Calu3 (cell line): ENCODE measurements at regions not wholly inside any gene's neighbourhood (a gene's known extent, or its start where the extent isn't known, plus 50 kb on each side); places are given as distances from the start of the nearest gene placed in this dataset.

Source experiments
- BruUV-seq: library from RNA; stranded (reverse); fragments of 400-500 nt; replicated peaks from 2 replicates; lab custom pipeline; 2021; lab: Mats Ljungman, UMichigan
- CTCF ChIA-PET: fragments of 300-600 bp; sonication (Branson Sonifier 250); formaldehyde crosslinking; loops from one replicate; lab custom pipeline; 2022; ENCODE audit warnings: antibody characterized with exemption; lab: Charles Lee
- DNase-seq: peaks from one replicate; pipeline ENCODE4 v3.0.0; 2022
- H3K27ac Mint-ChIP-seq: one replicate; pipeline ENCODE4 v1.8.0; 2022; ENCODE audit warnings: mixed read lengths; ENCODE audit not compliant: unreplicated experiment
- H3K27me3 Mint-ChIP-seq: one replicate; pipeline ENCODE4 v1.8.0; 2022; ENCODE audit warnings: mixed read lengths; ENCODE audit not compliant: unreplicated experiment
- H3K36me3 Mint-ChIP-seq: one replicate; pipeline ENCODE4 v1.8.0; 2022; ENCODE audit warnings: mild to moderate bottlenecking, moderate library complexity, mixed read lengths; ENCODE audit not compliant: insufficient read depth, unreplicated experiment
- H3K4me1 Mint-ChIP-seq: one replicate; pipeline ENCODE4 v1.8.0; 2022; ENCODE audit warnings: mild to moderate bottlenecking, low read depth, mixed read lengths; ENCODE audit not compliant: unreplicated experiment
- H3K4me3 Mint-ChIP-seq: one replicate; pipeline ENCODE4 v1.8.0; 2022; ENCODE audit warnings: mild to moderate bottlenecking, low read depth, moderate library complexity, mixed read lengths; ENCODE audit not compliant: unreplicated experiment
- H3K9me3 Mint-ChIP-seq: one replicate; pipeline ENCODE4 v1.8.0; 2022; ENCODE audit warnings: low read depth, mixed read lengths; ENCODE audit not compliant: unreplicated experiment
- CTCF ChIP-seq: fragments of 200-600 bp; IDR thresholded peaks from one replicate; pipeline ENCODE4 v1.8.0; 2022; ENCODE audit warnings: antibody characterized with exemption; ENCODE audit not compliant: unreplicated experiment
- intact Hi-C: fragments of 100-400 bp; cut with micrococcal nuclease; formaldehyde crosslinking; loops from one replicate; pipeline ENCODE4 v1.10.0; 2022; ENCODE audit not compliant: unreplicated experiment

GRCh38 chr2:4831751-4832150 is 860.4 kb upstream of the SOX11 start:
- Mint-ChIP-seq H3K4me3 (no peak overlapping the region), H3K4me1 (no peaks in the 10 kb centered on the region), H3K27ac (no peak overlapping the region), H3K9me3 (peaks cover 3% of the 10 kb centered on the region), H3K36me3 (no peaks in the 10 kb centered on the region), H3K27me3 (no peaks in the 10 kb centered on the region)
- DNase-seq, result no peak
- CTCF ChIA-PET, result no interaction called here
- TF ChIP-seq CTCF, result no peak
- no TSS peak for BruUV-seq
- intact Hi-C loops, result loop anchor here (1.0 kb wide), 1 partner anchor 29 kb away; no protein-coding TSS in a partner anchor

GRCh38 chr2:4832642-4833041 is 859.5 kb upstream of the SOX11 start:
- H3K27me3 Mint-ChIP-seq, result no peaks in the 10 kb centered on the region
- no peak overlapping the region for H3K27ac Mint-ChIP-seq
- intact Hi-C loops, result no loop called here
- no peak for DNase-seq
- H3K9me3 Mint-ChIP-seq, result peaks cover 7% of the 10 kb centered on the region
- CTCF ChIA-PET, result no interaction called here
- TF ChIP-seq CTCF, result no peak
- BruUV-seq, result no TSS peak
- no peaks in the 10 kb centered on the region for H3K36me3 Mint-ChIP-seq
- H3K4me3 Mint-ChIP-seq, result no peak overlapping the region
- H3K4me1 Mint-ChIP-seq, result no peaks in the 10 kb centered on the region

- no peaks in the 10 kb centered on the region for H3K27me3 Mint-ChIP-seq
- no peak for TF ChIP-seq CTCF
- no peaks in the 10 kb centered on the region for H3K36me3 Mint-ChIP-seq
- peaks cover 18% of the 10 kb centered on the region for H3K9me3 Mint-ChIP-seq
- intact Hi-C loops, result no loop called here
- DNase-seq, result no peak
- no peak overlapping the region for H3K4me3 Mint-ChIP-seq
- no peak overlapping the region for H3K27ac Mint-ChIP-seq
- no TSS peak for BruUV-seq
- CTCF ChIA-PET, result interaction anchor here (0.6 kb wide), 1 partner anchor 328 kb away, joined by 3 read pairs; no protein-coding TSS in a partner anchor
- H3K4me1 Mint-ChIP-seq, result no peaks in the 10 kb centered on the region
Observed at GRCh38 chr2:4838626-4839025, 853.6 kb upstream of the SOX11 start.

GRCh38 chr2:4840791-4841190 is 851.4 kb upstream of the SOX11 start:
- Mint-ChIP-seq H3K36me3 (no peaks in the 10 kb centered on the region), H3K27ac (no peak overlapping the region), H3K4me1 (no peaks in the 10 kb centered on the region), H3K4me3 (no peak overlapping the region), H3K27me3 (no peaks in the 10 kb centered on the region), H3K9me3 (peaks cover 25% of the 10 kb centered on the region)
- CTCF ChIA-PET, result no interaction called here
- BruUV-seq, result no TSS peak
- intact Hi-C loops, result no loop called here
- DNase-seq, result no peak
- no peak for TF ChIP-seq CTCF

- no peak for DNase-seq
- intact Hi-C loops, result no loop called here
- no peaks in the 10 kb centered on the region for H3K36me3 Mint-ChIP-seq
- no peak overlapping the region for H3K27ac Mint-ChIP-seq
- CTCF ChIA-PET, result no interaction called here
- no peaks in the 10 kb centered on the region for H3K4me1 Mint-ChIP-seq
- BruUV-seq, result no TSS peak
- TF ChIP-seq CTCF, result no peak
- H3K9me3 Mint-ChIP-seq, result peaks cover 18% of the 10 kb centered on the region
- no peak overlapping the region for H3K4me3 Mint-ChIP-seq
- H3K27me3 Mint-ChIP-seq, result no peaks in the 10 kb centered on the region
Observed at GRCh38 chr2:4844881-4845280, 847.3 kb upstream of the SOX11 start.
